Astrocyte (in vitro differentiated cells and primary cell): ENCODE measurements at regions not wholly inside any gene's neighbourhood (a gene's known extent, or its start where the extent isn't known, plus 50 kb on each side); places are given as distances from the start of the nearest gene placed in this dataset.

Experiments
- DNase-seq: peaks from one replicate; pipeline ENCODE4 v3.0.0-alpha.2; 2010; ENCODE audit warnings: low read depth
- FAIRE-seq: peaks from 2 replicates; lab custom pipeline; 2011; peaks lifted over from hg19 to GRCh38; lab: Jason Lieb, UNC
- H2AFZ ChIP-seq: 2 replicates; pipeline ENCODE4 v1.6.0; 2012; ENCODE audit warnings: low read depth, low read length, inconsistent platforms
- H3K27ac ChIP-seq: 2 replicates; pipeline ENCODE4 v1.5.1; 2011; ENCODE audit warnings: low read depth, low read length, inconsistent platforms
- H3K27me3 ChIP-seq: 2 replicates; pipeline ENCODE4 v1.6.0; 2011; ENCODE audit warnings: low read length, inconsistent platforms; ENCODE audit not compliant: insufficient read depth
- H3K36me3 ChIP-seq: 2 replicates; pipeline ENCODE4 v1.5.1; 2011; ENCODE audit warnings: low read length, inconsistent platforms; ENCODE audit not compliant: insufficient read depth
- H3K4me1 ChIP-seq: 2 replicates; pipeline ENCODE4 v1.5.1; 2011; ENCODE audit warnings: low read length, inconsistent platforms; ENCODE audit not compliant: insufficient read depth
- H3K4me2 ChIP-seq: 2 replicates; pipeline ENCODE4 v1.6.0; 2012; ENCODE audit warnings: low read length, inconsistent platforms
- H3K4me3 ChIP-seq: 2 replicates; pipeline ENCODE4 v1.5.1; 2011; ENCODE audit warnings: low read depth, mild to moderate bottlenecking, low read length, inconsistent platforms; ENCODE audit not compliant: insufficient read depth
- H3K79me2 ChIP-seq: 2 replicates; pipeline ENCODE4 v1.6.0; 2012; ENCODE audit warnings: mild to moderate bottlenecking, low read length, inconsistent platforms; ENCODE audit not compliant: insufficient read depth
- H3K9ac ChIP-seq: 2 replicates; pipeline ENCODE4 v1.6.0; 2012; ENCODE audit warnings: mild to moderate bottlenecking, low read length, inconsistent platforms
- H3K9me3 ChIP-seq: 2 replicates; pipeline ENCODE4 v1.5.1; 2012; ENCODE audit warnings: low read depth, mild to moderate bottlenecking, low read length, inconsistent platforms; ENCODE audit not compliant: insufficient read depth
- H4K20me1 ChIP-seq: 2 replicates; pipeline ENCODE4 v1.6.0; 2012; ENCODE audit warnings: low read length, inconsistent platforms; ENCODE audit not compliant: insufficient read depth
- H3K27ac Mint-ChIP-seq: one replicate; pipeline ENCODE4 v1.8.0; 2021; ENCODE audit warnings: mild to moderate bottlenecking, mixed read lengths; ENCODE audit not compliant: unreplicated experiment
- H3K27me3 Mint-ChIP-seq: one replicate; pipeline ENCODE4 v1.8.0; 2021; ENCODE audit warnings: low read depth, mixed read lengths; ENCODE audit not compliant: unreplicated experiment
- H3K36me3 Mint-ChIP-seq: one replicate; pipeline ENCODE4 v1.8.0; 2021; ENCODE audit warnings: low read depth, mixed read lengths; ENCODE audit not compliant: unreplicated experiment
- H3K4me1 Mint-ChIP-seq: one replicate; pipeline ENCODE4 v1.8.0; 2021; ENCODE audit warnings: low read depth, mixed read lengths; ENCODE audit not compliant: unreplicated experiment
- H3K4me3 Mint-ChIP-seq: one replicate; pipeline ENCODE4 v1.8.0; 2021; ENCODE audit warnings: mild to moderate bottlenecking, moderate library complexity, mixed read lengths; ENCODE audit not compliant: unreplicated experiment
- H3K9me3 Mint-ChIP-seq: one replicate; pipeline ENCODE4 v1.8.0; 2021; ENCODE audit warnings: mild to moderate bottlenecking, mixed read lengths; ENCODE audit not compliant: unreplicated experiment
- EZH2 ChIP-seq: IDR thresholded peaks from 2 replicates; pipeline ENCODE4 v1.6.1; 2012; ENCODE audit warnings: mild to moderate bottlenecking, low read length, inconsistent platforms; ENCODE audit not compliant: insufficient read depth
- TF ChIP-seq, protein P1 (sequence below): IDR thresholded peaks from 2 replicates; pipeline ENCODE4 v1.5.1; 2011; ENCODE audit warnings: low read depth, mild to moderate bottlenecking, inconsistent platforms, low read length, moderate library complexity; ENCODE audit not compliant: insufficient read depth

DNA sequence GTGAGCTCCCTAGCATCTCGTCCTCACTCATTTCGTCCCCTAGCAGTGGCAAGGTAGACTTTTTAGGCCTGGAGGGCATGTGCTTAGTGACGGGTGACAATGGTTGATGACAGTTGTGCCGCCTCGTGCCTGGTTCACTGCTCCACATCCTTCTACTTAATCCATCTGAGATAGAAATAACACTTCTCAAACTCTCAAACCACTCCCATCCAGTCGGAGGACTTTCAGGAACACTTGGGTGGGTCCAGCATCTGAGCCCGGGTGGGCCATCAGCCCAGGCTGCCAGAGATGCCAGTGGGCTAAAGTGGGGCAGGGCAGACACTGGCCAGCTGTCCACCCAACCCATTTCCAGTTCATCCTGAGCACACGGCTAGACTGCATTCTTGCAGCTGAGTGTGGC, 79.7 kb upstream of the SMAD3 start:
- Histone ChIP-seq H3K9ac (no peak overlapping the region), H3K36me3 (no peaks in the 10 kb centered on the region), H3K4me2 (no peak overlapping the region), H3K79me2 (no peaks in the 10 kb centered on the region), H4K20me1 (no peaks in the 10 kb centered on the region), H3K27me3 (peaks cover 13% of the 10 kb centered on the region), H3K4me1 (no peaks in the 10 kb centered on the region), H3K4me3 (no peak overlapping the region), H3K27ac (no peak overlapping the region), H2AFZ (no peak overlapping the region), H3K9me3 (no peaks in the 10 kb centered on the region)
- Mint-ChIP-seq H3K36me3 (no peaks in the 10 kb centered on the region), H3K27me3 (peaks cover 26% of the 10 kb centered on the region), H3K4me3 (no peak overlapping the region), H3K27ac (no peak overlapping the region), H3K4me1 (no peaks in the 10 kb centered on the region), H3K9me3 (peaks cover 20% of the 10 kb centered on the region)
- TF ChIP-seq EZH2, result no peak
- TF ChIP-seq, protein P1, sequence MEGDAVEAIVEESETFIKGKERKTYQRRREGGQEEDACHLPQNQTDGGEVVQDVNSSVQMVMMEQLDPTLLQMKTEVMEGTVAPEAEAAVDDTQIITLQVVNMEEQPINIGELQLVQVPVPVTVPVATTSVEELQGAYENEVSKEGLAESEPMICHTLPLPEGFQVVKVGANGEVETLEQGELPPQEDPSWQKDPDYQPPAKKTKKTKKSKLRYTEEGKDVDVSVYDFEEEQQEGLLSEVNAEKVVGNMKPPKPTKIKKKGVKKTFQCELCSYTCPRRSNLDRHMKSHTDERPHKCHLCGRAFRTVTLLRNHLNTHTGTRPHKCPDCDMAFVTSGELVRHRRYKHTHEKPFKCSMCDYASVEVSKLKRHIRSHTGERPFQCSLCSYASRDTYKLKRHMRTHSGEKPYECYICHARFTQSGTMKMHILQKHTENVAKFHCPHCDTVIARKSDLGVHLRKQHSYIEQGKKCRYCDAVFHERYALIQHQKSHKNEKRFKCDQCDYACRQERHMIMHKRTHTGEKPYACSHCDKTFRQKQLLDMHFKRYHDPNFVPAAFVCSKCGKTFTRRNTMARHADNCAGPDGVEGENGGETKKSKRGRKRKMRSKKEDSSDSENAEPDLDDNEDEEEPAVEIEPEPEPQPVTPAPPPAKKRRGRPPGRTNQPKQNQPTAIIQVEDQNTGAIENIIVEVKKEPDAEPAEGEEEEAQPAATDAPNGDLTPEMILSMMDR, result no peak
- DNase-seq, result no peak
- no peak for FAIRE-seq

DNA sequence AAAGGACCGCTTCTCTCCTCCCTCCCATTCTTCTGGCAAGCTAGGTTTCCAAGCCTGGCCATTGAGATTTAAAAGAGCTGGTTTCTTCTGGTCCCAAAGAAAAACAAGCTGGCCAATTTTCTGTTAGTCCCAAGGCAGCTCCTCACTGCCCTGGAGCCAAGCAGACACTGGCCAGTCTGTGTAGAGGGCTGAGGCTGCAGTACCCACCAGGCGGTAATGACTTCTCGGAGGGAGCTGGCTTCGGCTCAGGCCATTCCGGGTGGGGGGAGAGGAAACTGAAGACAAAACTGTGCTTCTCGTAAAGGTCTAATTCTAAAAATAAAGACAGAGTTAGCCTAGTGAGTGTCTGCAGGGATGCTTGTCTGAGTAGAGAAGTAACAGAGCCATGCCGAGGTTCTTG, 78.5 kb upstream of the SMAD3 start:
- H3K27ac ChIP-seq, result no peak overlapping the region
- H3K9me3 Mint-ChIP-seq, result peaks cover 20% of the 10 kb centered on the region
- no peaks in the 10 kb centered on the region for H3K36me3 Mint-ChIP-seq
- no peak overlapping the region for H3K4me3 Mint-ChIP-seq
- no peaks in the 10 kb centered on the region for H3K79me2 ChIP-seq
- TF ChIP-seq EZH2, result no peak
- TF ChIP-seq, protein P1, result no peak
- H3K36me3 ChIP-seq, result no peaks in the 10 kb centered on the region
- FAIRE-seq (no peak), DNase-seq (no peak)
- H3K4me2 ChIP-seq, result no peak overlapping the region
- H3K27ac Mint-ChIP-seq, result no peak overlapping the region
- H3K4me3 ChIP-seq, result no peak overlapping the region
- H3K9ac ChIP-seq, result no peak overlapping the region
- no peaks in the 10 kb centered on the region for H3K4me1 ChIP-seq
- H3K27me3 Mint-ChIP-seq, result peaks cover 24% of the 10 kb centered on the region
- no peaks in the 10 kb centered on the region for H3K4me1 Mint-ChIP-seq
- H3K27me3 ChIP-seq, result peaks cover 13% of the 10 kb centered on the region
- H2AFZ ChIP-seq, result no peak overlapping the region
- no peaks in the 10 kb centered on the region for H4K20me1 ChIP-seq
- no peaks in the 10 kb centered on the region for H3K9me3 ChIP-seq

GRCh38 chr15:66993090-66993489, 72.3 kb upstream of the SMAD3 start:
- no peak for DNase-seq
- H2AFZ ChIP-seq, result no peak overlapping the region

More at GRCh38 chr15:66993090-66993489, 72.3 kb upstream of the SMAD3 start:
- Mint-ChIP-seq H3K4me3 (no peak overlapping the region), H3K36me3 (no peaks in the 10 kb centered on the region), H3K27me3 (no peaks in the 10 kb centered on the region), H3K9me3 (peaks cover 9% of the 10 kb centered on the region), H3K4me1 (no peaks in the 10 kb centered on the region), H3K27ac (no peak overlapping the region)
- Histone ChIP-seq H3K79me2 (no peaks in the 10 kb centered on the region), H4K20me1 (no peaks in the 10 kb centered on the region), H3K4me1 (peaks cover 4% of the 10 kb centered on the region), H3K27me3 (peaks cover 3% of the 10 kb centered on the region), H3K27ac (no peak overlapping the region), H3K9ac (no peak overlapping the region), H3K4me3 (no peak overlapping the region), H3K9me3 (no peaks in the 10 kb centered on the region), H3K36me3 (no peaks in the 10 kb centered on the region), H3K4me2 (no peak overlapping the region)
- TF ChIP-seq, protein P1, result no peak
- TF ChIP-seq EZH2, result no peak
- no peak for FAIRE-seq
